Lower lobe of right lung (tissue), 2 donors: ENCODE measurements at regions not wholly inside any gene's neighbourhood (a gene's known extent, or its start where the extent isn't known, plus 50 kb on each side); places are given as distances from the start of the nearest gene placed in this dataset.

ENCODE experiments used
- ATAC-seq, 2 donors: fragments of 200-7000 bp; cut with Tn5 transposase; one replicate each; pipeline ENCODE4 v1.9.1; 2020 to 2022; ENCODE audit warnings: mild to moderate bottlenecking in 2 of 2, moderate library complexity in 2 of 2
- DNase-seq: peaks from one replicate; pipeline ENCODE4 v3.0.0-alpha.2; 2020
- H3K27ac ChIP-seq: fragments of 200-600 bp; one replicate; pipeline ENCODE4 v1.8.0; 2022
- H3K27me3 ChIP-seq: fragments of 200-600 bp; one replicate; pipeline ENCODE4 v1.8.0; 2022; ENCODE audit warnings: low read depth
- H3K36me3 ChIP-seq: fragments of 200-600 bp; one replicate; pipeline ENCODE4 v1.8.0; 2022; ENCODE audit warnings: mild to moderate bottlenecking
- H3K4me1 ChIP-seq: fragments of 200-600 bp; one replicate; pipeline ENCODE4 v1.8.0; 2022
- H3K4me3 ChIP-seq: fragments of 200-600 bp; one replicate; pipeline ENCODE4 v1.8.0; 2022; ENCODE audit warnings: mild to moderate bottlenecking
- H3K9me3 ChIP-seq: fragments of 200-600 bp; one replicate; pipeline ENCODE4 v1.8.0; 2022
- intact Hi-C: fragments of 100-400 bp; cut with DNase I; formaldehyde crosslinking; loops from one replicate; pipeline ENCODE4 v1.11.0; 2022
- TF ChIP-seq, protein P1 (sequence below): fragments of 200-600 bp; IDR thresholded peaks from one replicate; pipeline ENCODE4 v1.8.0; 2022; ENCODE audit warnings: antibody characterized with exemption, mild to moderate bottlenecking
- donor health status: DM: no; HTN: yes; CAD: no; lungs with severe emphysema.

DNA sequence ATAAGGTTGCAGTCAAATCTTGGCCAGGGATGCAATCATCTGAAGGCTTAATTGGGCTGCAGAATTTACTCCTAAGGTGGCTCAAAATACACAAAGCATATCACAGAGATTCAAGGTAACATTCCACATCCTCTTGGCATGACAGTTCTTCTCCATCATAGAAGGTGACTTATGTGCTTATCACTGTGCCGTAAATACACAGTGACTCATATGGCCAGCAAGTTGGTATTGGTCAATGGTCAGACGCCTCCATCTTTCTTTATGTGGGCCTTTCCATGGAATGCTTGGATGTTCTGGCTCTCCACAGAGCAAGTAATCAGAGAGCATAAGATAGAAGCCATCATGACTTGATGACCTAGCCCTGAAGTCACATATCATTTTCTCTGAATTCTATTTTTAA, 168.8 kb upstream of the ST8SIA2 start:
- H3K36me3 ChIP-seq, result no peaks in the 10 kb centered on the region
- H3K9me3 ChIP-seq, result no peaks in the 10 kb centered on the region
- TF ChIP-seq, protein P1, sequence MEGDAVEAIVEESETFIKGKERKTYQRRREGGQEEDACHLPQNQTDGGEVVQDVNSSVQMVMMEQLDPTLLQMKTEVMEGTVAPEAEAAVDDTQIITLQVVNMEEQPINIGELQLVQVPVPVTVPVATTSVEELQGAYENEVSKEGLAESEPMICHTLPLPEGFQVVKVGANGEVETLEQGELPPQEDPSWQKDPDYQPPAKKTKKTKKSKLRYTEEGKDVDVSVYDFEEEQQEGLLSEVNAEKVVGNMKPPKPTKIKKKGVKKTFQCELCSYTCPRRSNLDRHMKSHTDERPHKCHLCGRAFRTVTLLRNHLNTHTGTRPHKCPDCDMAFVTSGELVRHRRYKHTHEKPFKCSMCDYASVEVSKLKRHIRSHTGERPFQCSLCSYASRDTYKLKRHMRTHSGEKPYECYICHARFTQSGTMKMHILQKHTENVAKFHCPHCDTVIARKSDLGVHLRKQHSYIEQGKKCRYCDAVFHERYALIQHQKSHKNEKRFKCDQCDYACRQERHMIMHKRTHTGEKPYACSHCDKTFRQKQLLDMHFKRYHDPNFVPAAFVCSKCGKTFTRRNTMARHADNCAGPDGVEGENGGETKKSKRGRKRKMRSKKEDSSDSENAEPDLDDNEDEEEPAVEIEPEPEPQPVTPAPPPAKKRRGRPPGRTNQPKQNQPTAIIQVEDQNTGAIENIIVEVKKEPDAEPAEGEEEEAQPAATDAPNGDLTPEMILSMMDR, result no peak
- DNase-seq (no peak), ATAC-seq (no peak)
- intact Hi-C loops, result no loop called here
- no peak overlapping the region for H3K27ac ChIP-seq
- H3K4me1 ChIP-seq, result no peaks in the 10 kb centered on the region
- no peak overlapping the region for H3K4me3 ChIP-seq
- H3K27me3 ChIP-seq, result no peaks in the 10 kb centered on the region

DNA sequence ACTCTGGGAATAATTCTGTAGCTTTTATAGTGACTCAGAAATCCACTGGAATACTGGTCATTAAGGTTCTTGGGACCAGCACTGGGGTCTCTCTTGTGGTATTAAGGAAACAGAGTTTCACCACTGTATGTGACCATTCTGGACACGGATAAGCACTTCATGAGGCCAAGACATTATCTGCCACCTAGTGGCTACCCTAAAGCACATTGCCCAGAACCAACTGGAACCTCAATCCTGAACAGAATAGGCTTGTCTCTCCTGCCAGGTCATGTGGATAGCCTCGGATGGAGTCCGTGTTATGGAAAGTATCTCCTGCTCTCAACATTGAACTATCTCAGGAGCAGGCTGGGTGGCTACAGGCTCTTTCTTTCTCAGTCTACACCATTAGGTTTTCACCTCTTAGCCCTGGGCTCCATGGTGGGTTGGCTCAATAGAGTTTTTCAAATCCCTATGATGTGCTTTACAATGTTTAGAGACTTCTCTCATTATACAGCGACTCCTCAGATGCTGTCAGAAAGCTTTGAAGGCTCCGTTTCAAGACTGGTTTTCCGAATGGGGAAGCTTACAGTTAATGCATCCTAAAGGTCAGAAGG, 167.6 kb upstream of the ST8SIA2 start:
- TF ChIP-seq, protein P1, result peak; percentile 48
- intact Hi-C loops, result no loop called here
- no peaks in the 10 kb centered on the region for H3K4me1 ChIP-seq
- H3K27ac ChIP-seq, result no peak overlapping the region
- H3K36me3 ChIP-seq, result no peaks in the 10 kb centered on the region
- DNase-seq (no peak), ATAC-seq (peak; percentile 56 to 62)
- no peaks in the 10 kb centered on the region for H3K27me3 ChIP-seq
- no peak overlapping the region for H3K4me3 ChIP-seq
- H3K9me3 ChIP-seq, result no peaks in the 10 kb centered on the region

DNA sequence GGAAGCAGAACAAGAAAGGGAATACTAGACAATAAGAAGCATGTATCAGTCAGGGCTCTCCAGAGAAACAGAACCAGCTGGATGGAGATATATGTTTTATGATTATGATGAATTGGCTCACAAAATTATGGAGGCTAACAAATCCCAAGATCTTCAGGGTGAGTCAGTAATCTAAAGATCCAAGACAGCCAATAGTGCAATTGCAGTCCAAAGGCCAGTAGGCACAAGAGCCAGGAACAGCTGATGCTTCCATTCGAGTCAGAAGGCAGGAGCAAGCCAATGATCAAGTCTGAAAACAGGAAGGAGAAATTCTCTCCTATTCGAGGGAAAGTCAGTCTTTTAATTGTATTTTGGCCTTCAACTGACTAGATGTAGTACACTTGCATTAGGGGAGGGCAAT, 164.9 kb upstream of the ST8SIA2 start:
- H3K9me3 ChIP-seq, result no peaks in the 10 kb centered on the region
- no peak overlapping the region for H3K4me3 ChIP-seq
- no peak for ATAC-seq
- no peak overlapping the region for H3K27ac ChIP-seq
- intact Hi-C loops, result no loop called here
- TF ChIP-seq, protein P1, result no peak
- no peak for DNase-seq
- H3K36me3 ChIP-seq, result no peaks in the 10 kb centered on the region
- peaks cover 11% of the 10 kb centered on the region for H3K27me3 ChIP-seq
- H3K4me1 ChIP-seq, result no peaks in the 10 kb centered on the region

DNA sequence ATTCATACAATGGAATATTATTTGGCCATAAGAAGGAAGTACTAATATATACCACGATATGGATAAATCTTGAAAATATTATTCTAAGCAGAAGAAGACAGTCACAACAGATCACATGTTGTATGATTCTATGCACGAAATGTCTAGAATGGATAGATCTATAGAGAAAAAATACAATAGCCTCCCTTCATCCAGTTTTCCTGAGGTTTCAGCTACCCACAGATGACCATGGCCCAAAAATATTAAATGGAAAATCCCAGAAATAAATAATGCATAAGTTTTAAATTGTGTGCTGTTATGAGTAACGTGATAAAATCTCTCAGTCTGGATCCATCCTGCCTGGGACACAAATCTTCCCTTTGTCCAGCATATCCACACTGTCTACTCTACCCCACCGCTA, 162.2 kb upstream of the ST8SIA2 start:
- Histone ChIP-seq H3K36me3 (no peaks in the 10 kb centered on the region), H3K4me1 (no peaks in the 10 kb centered on the region), H3K9me3 (no peaks in the 10 kb centered on the region), H3K27me3 (peaks cover 11% of the 10 kb centered on the region), H3K4me3 (no peak overlapping the region), H3K27ac (no peak overlapping the region)
- TF ChIP-seq, protein P1, result no peak
- intact Hi-C loops, result no loop called here
- DNase-seq (no peak), ATAC-seq (no peak)

DNA sequence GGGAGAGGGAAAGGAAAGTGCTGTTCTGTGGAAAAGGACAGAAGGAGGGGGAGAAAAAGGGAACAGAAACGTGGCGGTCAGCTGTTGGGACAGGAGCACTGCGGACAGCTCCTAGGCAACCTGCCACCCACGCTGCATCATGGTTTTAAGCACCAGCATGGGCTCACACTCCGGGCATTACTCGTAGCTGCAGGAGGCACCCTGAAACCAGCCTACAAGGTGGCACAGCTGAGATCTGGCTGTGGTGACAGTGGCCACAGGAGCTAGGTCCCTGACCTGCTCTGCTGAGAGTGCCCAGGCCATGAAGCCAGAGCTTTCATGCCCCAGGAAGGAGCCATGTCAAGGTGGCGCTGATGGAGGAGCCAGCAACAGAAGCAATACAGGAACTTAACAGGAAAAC, 161.4 kb upstream of the ST8SIA2 start:
- TF ChIP-seq, protein P1, result no peak
- intact Hi-C loops, result no loop called here
- DNase-seq (no peak), ATAC-seq (no peak)
- H3K9me3 ChIP-seq, result no peaks in the 10 kb centered on the region
- H3K36me3 ChIP-seq, result no peaks in the 10 kb centered on the region
- H3K27me3 ChIP-seq, result peaks cover 11% of the 10 kb centered on the region
- no peaks in the 10 kb centered on the region for H3K4me1 ChIP-seq
- H3K27ac ChIP-seq, result no peak overlapping the region
- H3K4me3 ChIP-seq, result no peak overlapping the region

DNA sequence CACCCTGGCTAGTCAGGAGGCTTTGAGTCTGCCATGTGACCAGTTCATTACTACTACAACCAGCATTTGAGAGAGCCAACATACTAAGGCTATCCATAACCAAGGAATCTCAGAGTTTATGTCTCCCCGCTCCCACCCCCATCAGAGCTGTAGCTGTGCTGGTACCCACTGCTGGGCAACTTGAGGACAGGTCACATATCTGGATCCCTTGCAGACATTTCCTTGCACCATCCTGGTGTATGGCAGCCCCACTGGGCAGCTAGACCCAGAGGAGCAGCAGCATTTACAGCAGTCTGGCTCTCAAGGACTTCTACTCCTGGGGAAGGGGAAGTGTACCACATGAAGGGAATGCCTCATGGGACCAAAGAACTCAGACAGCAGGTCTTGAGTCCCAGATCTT, 160.8 kb upstream of the ST8SIA2 start:
- H3K4me1 ChIP-seq, result no peaks in the 10 kb centered on the region
- no peak overlapping the region for H3K27ac ChIP-seq
- intact Hi-C loops, result no loop called here
- H3K27me3 ChIP-seq, result peaks cover 11% of the 10 kb centered on the region
- no peak overlapping the region for H3K4me3 ChIP-seq
- TF ChIP-seq, protein P1, result no peak
- ATAC-seq, result no peak
- H3K9me3 ChIP-seq, result no peaks in the 10 kb centered on the region
- DNase-seq, result no peak
- H3K36me3 ChIP-seq, result no peaks in the 10 kb centered on the region
